A673 (cell line): ENCODE measurements at regions not wholly inside any gene's neighbourhood (a gene's known extent, or its start where the extent isn't known, plus 50 kb on each side); places are given as distances from the start of the nearest gene placed in this dataset.

ENCODE experiments used
- CTCF ChIP-seq: fragments of 300-800, 200-600 bp; sonication (generic); conservative IDR thresholded peaks from 2 replicates; pipeline ENCODE4 v1.5.1; 2017; ENCODE audit warnings: low read depth, mild to moderate bottlenecking, antibody characterized with exemption, low read length, moderate library complexity, mixed read lengths
- EZH2 ChIP-seq: fragments of 200-600 bp; sonication (generic); IDR thresholded peaks from 2 replicates; pipeline ENCODE4 v1.6.1; 2017; ENCODE audit warnings: borderline replicate concordance, low read depth, mild to moderate bottlenecking, mixed read lengths, antibody characterized with exemption, low read length; ENCODE audit not compliant: poor library complexity, severe bottlenecking

GRCh38 chr13:81133066-81133465 is 792.1 kb upstream of the SPRY2 start:
- TF ChIP-seq EZH2 (no peak), CTCF (no peak)
